ENCODE measurements at regions not wholly inside any gene's neighbourhood (a gene's known extent, or its start where the extent isn't known, plus 50 kb on each side); places are given as distances from the start of the nearest gene placed in this dataset.

DNA sequence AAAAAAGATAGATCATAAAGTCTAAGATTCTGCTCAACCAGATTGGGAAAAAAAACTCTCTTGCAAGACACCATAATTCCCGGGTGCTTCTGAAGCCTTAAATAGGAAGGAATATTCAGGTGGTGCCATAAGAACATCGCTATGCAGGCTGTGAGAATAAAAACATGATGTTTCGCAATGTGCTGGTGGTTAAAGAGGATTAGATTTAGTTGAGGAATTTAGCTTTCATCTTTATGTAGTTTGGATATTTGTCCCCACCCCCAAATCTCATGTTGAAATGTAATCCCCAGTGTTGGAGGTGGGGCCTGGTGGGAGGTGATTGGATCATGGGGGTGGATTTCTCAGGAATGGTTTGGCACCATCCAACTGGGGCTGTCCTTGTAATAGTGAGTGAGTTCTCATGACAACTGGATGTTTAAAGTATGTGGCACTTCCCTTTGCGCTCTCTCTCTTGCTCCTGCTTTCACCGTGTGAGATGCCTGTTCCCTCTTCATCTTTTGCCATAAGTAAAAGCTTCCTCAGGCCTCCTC, 132.2 kb downstream of the AKAIN1 start (continued):
- TF ChIP-seq, protein P1, sequence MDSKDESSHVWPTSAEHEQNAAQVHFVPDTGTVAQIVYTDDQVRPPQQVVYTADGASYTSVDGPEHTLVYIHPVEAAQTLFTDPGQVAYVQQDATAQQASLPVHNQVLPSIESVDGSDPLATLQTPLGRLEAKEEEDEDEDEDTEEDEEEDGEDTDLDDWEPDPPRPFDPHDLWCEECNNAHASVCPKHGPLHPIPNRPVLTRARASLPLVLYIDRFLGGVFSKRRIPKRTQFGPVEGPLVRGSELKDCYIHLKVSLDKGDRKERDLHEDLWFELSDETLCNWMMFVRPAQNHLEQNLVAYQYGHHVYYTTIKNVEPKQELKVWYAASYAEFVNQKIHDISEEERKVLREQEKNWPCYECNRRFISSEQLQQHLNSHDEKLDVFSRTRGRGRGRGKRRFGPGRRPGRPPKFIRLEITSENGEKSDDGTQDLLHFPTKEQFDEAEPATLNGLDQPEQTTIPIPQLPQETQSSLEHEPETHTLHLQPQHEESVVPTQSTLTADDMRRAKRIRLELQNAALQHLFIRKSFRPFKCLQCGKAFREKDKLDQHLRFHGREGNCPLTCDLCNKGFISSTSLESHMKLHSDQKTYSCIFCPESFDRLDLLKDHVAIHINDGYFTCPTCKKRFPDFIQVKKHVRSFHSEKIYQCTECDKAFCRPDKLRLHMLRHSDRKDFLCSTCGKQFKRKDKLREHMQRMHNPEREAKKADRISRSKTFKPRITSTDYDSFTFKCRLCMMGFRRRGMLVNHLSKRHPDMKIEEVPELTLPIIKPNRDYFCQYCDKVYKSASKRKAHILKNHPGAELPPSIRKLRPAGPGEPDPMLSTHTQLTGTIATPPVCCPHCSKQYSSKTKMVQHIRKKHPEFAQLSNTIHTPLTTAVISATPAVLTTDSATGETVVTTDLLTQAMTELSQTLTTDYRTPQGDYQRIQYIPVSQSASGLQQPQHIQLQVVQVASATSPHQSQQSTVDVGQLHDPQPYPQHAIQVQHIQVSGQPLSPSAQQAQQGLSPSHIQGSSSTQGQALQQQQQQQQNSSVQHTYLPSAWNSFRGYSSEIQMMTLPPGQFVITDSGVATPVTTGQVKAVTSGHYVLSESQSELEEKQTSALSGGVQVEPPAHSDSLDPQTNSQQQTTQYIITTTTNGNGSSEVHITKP (IDR thresholded peaks at IDR 0.05; ENCODE audit: partially characterized antibody), result no peak
- TF ChIP-seq, protein P2, sequence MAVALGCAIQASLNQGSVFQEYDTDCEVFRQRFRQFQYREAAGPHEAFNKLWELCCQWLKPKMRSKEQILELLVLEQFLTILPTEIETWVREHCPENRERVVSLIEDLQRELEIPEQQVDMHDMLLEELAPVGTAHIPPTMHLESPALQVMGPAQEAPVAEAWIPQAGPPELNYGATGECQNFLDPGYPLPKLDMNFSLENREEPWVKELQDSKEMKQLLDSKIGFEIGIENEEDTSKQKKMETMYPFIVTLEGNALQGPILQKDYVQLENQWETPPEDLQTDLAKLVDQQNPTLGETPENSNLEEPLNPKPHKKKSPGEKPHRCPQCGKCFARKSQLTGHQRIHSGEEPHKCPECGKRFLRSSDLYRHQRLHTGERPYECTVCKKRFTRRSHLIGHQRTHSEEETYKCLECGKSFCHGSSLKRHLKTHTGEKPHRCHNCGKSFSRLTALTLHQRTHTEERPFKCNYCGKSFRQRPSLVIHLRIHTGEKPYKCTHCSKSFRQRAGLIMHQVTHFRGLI (CRISPR knock-in tag; IDR thresholded peaks at IDR 0.05), result no peak
- TF ChIP-seq, protein P3, sequence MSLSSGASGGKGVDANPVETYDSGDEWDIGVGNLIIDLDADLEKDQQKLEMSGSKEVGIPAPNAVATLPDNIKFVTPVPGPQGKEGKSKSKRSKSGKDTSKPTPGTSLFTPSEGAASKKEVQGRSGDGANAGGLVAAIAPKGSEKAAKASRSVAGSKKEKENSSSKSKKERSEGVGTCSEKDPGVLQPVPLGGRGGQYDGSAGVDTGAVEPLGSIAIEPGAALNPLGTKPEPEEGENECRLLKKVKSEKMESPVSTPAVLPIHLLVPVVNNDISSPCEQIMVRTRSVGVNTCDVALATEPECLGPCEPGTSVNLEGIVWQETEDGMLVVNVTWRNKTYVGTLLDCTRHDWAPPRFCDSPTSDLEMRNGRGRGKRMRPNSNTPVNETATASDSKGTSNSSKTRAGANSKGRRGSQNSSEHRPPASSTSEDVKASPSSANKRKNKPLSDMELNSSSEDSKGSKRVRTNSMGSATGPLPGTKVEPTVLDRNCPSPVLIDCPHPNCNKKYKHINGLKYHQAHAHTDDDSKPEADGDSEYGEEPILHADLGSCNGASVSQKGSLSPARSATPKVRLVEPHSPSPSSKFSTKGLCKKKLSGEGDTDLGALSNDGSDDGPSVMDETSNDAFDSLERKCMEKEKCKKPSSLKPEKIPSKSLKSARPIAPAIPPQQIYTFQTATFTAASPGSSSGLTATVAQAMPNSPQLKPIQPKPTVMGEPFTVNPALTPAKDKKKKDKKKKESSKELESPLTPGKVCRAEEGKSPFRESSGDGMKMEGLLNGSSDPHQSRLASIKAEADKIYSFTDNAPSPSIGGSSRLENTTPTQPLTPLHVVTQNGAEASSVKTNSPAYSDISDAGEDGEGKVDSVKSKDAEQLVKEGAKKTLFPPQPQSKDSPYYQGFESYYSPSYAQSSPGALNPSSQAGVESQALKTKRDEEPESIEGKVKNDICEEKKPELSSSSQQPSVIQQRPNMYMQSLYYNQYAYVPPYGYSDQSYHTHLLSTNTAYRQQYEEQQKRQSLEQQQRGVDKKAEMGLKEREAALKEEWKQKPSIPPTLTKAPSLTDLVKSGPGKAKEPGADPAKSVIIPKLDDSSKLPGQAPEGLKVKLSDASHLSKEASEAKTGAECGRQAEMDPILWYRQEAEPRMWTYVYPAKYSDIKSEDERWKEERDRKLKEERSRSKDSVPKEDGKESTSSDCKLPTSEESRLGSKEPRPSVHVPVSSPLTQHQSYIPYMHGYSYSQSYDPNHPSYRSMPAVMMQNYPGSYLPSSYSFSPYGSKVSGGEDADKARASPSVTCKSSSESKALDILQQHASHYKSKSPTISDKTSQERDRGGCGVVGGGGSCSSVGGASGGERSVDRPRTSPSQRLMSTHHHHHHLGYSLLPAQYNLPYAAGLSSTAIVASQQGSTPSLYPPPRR (CRISPR knock-in tag; IDR thresholded peaks at IDR 0.05; ENCODE audit: borderline replicate concordance), result no peak
- TF ChIP-seq POLR2AphosphoS5 (IDR thresholded peaks at IDR 0.05; ENCODE audit: control insufficient read depth, insufficient read depth, low read depth, low read length) (no peak), ZNF197 (CRISPR knock-in tag; IDR thresholded peaks at IDR 0.05; ENCODE audit: low read depth) (no peak), FOXP1 (CRISPR knock-in tag; IDR thresholded peaks at IDR 0.05) (no peak), TEAD1 (CRISPR knock-in tag; IDR thresholded peaks at IDR 0.05) (no peak), CEBPB (tag; IDR thresholded peaks at IDR 0.05) (no peak), ZNF79 (CRISPR knock-in tag; IDR thresholded peaks at IDR 0.05; ENCODE audit: low read depth) (no peak)
- TF ChIP-seq, protein P4, sequence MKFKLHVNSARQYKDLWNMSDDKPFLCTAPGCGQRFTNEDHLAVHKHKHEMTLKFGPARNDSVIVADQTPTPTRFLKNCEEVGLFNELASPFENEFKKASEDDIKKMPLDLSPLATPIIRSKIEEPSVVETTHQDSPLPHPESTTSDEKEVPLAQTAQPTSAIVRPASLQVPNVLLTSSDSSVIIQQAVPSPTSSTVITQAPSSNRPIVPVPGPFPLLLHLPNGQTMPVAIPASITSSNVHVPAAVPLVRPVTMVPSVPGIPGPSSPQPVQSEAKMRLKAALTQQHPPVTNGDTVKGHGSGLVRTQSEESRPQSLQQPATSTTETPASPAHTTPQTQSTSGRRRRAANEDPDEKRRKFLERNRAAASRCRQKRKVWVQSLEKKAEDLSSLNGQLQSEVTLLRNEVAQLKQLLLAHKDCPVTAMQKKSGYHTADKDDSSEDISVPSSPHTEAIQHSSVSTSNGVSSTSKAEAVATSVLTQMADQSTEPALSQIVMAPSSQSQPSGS (CRISPR knock-in tag; IDR thresholded peaks at IDR 0.05), result no peak
